Fibroblast of lung (primary cell): ENCODE measurements at regions not wholly inside any gene's neighbourhood (a gene's known extent, or its start where the extent isn't known, plus 50 kb on each side); places are given as distances from the start of the nearest gene placed in this dataset.
"Not testable (repeated sequence)": the region's sequence is repeated elsewhere in the genome, so short reads cannot be mapped to it uniquely, and the experiment has no call there.

Experiments used
- EZH2 ChIP-seq: IDR thresholded peaks from 2 replicates; pipeline ENCODE4 v1.5.1; 2012; ENCODE audit warnings: low read length, control low read depth, mild to moderate bottlenecking; ENCODE audit errors: missing control alignments
- TF ChIP-seq, protein P1 (sequence below), 2 donors: IDR thresholded peaks in 1 of 2; conservative IDR thresholded peaks in 1 of 2; 1 replicate in 1 of 2; 2 replicates in 1 of 2; pipeline ENCODE4 v1.5.1; 2011 to 2012; ENCODE audit warnings: low read length in 2 of 2, control low read depth in 1 of 2, inconsistent platforms in 1 of 2, low read depth in 1 of 2, mild to moderate bottlenecking in 1 of 2

DNA sequence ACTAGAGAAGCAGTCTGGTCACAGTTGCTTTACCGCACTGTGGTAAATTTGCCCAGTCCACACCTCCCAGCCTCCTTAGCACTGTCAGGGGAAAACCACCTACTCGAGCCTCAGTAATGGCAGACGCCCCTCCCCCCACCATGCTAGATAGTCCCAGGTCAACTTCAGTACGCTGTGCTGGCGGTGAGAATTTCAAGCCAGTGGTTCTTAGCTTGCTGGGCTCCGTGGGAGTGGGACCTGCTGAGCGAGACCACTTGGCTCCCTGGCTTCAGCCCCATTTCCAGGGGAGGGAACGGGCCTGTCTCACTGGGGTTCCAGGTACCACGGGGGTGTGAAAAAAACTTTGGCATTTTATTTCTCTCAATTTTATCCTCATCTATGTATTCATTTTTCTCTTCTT is 194.8 kb downstream of the TNFSF18 start:
- TF ChIP-seq, protein P1, sequence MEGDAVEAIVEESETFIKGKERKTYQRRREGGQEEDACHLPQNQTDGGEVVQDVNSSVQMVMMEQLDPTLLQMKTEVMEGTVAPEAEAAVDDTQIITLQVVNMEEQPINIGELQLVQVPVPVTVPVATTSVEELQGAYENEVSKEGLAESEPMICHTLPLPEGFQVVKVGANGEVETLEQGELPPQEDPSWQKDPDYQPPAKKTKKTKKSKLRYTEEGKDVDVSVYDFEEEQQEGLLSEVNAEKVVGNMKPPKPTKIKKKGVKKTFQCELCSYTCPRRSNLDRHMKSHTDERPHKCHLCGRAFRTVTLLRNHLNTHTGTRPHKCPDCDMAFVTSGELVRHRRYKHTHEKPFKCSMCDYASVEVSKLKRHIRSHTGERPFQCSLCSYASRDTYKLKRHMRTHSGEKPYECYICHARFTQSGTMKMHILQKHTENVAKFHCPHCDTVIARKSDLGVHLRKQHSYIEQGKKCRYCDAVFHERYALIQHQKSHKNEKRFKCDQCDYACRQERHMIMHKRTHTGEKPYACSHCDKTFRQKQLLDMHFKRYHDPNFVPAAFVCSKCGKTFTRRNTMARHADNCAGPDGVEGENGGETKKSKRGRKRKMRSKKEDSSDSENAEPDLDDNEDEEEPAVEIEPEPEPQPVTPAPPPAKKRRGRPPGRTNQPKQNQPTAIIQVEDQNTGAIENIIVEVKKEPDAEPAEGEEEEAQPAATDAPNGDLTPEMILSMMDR (conservative IDR thresholded peaks at IDR 0.05 in 1 of 2, IDR thresholded peaks at IDR 0.05 in 1 of 2; ENCODE audit: low read depth in 1 of 2, low read length in 2 of 2): not testable (repeated sequence)
- not testable (repeated sequence) for TF ChIP-seq EZH2
